GM18907 (cell line): ENCODE measurements at regions not wholly inside any gene's neighbourhood (a gene's known extent, or its start where the extent isn't known, plus 50 kb on each side); places are given as distances from the start of the nearest gene placed in this dataset.

Source experiments
- ATAC-seq: cut with Tn5 transposase; IDR thresholded peaks from one replicate; pipeline ENCODE4 v1.9.1; 2021; ENCODE audit warnings: mild to moderate bottlenecking, moderate library complexity; ENCODE audit not compliant: unreplicated experiment

- ATAC-seq = no peak
Observed at GRCh38 chr11:110947096-110947495, 234.9 kb upstream of the ARHGAP20 start.

DNA sequence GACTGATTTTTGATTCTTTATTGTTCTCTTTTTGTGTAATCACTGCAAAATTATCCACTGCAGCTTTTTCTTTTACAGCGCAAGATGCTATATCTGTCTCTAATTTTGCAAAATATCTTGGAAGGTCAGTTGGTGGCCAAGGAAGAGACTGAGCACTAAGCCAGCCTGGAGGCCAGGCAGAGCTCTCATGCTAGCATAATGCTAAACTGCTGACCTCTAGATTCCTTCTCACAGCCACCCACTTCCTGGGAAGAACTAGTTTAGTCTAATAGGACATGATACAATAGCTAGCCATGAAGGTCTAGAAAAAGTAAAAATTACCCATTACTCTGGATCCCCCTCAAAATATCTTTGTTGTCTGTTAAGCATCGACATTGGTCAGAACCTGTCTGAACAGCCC, 227.2 kb upstream of the ARHGAP20 start:
- ATAC-seq = no peak

GRCh38 chr11:110935018-110935640, 222.9 kb upstream of the ARHGAP20 start:
- no peak for ATAC-seq

GRCh38 chr11:110929129-110929528, 216.9 kb upstream of the ARHGAP20 start:
- no peak for ATAC-seq

DNA sequence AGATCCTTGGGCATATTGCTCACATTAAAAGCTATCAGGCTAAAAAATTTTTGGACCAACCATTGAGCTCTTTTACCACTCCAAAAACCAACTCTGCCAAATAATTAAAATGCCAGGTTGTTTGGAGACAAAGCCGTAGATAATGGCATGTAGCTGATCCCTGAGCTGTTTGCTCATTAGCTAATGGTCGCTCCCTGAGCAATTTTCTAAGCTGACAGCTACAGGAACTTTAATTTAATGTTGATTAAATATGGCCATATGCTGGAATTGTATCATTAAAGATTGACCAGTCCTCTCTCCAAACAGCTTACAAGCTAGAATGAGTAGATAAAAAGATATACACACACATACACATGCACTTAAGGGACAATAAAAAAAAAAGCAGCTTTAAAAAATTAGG, 216.2 kb upstream of the ARHGAP20 start:
- no peak for ATAC-seq

- ATAC-seq = no peak
Observed at GRCh38 chr11:110921742-110922521, 209.7 kb upstream of the ARHGAP20 start.

- peak; percentile 68 for ATAC-seq
Observed at GRCh38 chr11:110919241-110919922, 207.1 kb upstream of the ARHGAP20 start.

DNA sequence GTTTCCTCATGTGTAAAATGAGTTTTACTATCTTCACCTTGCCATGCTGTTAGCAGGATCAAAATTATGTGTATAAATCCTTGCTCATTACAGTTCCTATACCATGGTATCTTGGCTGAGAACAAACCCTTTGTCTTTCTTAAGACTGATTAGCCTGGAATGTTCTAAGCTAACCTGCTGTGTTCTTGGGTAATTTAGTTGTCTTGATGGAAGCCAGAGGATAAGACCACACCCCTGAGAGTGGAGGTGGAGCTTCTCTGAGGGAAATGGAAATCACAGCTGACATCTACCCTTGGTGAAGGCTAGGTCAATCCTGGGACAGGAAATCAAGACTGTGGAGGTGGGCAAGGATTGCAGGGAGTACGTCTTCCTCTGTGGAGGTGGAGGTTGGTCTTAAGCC, 206.1 kb upstream of the ARHGAP20 start:
- ATAC-seq = no peak

GRCh38 chr11:110912437-110912836, 200.2 kb upstream of the ARHGAP20 start:
- ATAC-seq = no peak

GRCh38 chr11:110910384-110910783, 198.1 kb upstream of the ARHGAP20 start:
- no peak for ATAC-seq

DNA sequence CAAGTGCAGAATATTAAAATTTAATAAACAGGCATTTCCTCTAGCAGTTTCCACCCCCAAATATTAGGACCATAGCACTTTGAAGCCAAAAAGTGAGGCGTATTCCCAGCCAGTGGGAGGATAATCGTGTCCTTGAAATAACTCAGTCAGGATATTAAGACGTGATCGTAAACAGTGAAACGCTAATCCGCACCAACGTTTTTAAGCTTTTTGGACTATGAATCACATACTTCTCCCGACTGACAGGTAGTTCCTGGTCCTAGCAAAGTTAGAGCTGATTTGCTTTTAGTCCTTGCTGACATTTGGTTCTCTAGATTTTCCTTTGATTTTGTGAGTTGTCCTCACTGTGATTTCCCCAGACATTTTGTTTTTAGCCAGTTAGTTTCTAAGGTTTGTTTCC, 197.1 kb upstream of the ARHGAP20 start:
- ATAC-seq = no peak

DNA sequence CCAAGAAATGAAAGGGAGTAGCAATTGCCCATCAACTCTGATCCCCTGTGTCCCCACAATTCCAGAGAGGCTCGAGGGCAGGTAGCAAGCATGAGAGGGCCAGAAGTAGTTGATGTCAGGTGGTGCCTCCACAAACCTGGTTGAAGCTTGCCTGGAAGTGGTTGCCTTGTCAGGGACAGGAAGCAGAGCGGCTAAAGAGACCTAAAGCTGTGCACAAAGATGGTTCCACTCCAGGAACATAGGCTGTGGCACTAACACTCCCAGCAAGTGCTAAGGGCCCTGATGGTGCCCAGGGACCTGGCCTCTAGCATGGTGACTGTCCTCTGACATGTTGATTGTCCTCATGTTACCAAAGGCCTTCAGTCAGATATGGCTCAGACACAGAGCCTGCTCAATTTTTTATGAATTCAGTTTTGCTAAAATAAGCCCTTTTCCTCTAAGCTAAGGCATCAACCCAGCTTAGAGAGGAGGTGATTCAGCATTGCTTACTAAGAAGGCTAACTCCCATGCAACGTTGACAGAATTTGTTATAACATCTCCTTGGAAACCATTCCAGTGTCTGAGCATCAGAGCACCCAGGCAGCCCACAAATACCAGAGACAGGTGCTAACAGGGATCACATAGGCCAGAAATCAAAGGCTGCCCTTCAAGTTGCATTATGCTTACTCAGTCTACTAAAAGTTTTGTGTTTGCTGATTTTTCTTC, 196.3 kb upstream of the ARHGAP20 start:
- no peak for ATAC-seq

- peak; percentile 58 for ATAC-seq
Observed at GRCh38 chr11:110907629-110908028, 195.4 kb upstream of the ARHGAP20 start.

DNA sequence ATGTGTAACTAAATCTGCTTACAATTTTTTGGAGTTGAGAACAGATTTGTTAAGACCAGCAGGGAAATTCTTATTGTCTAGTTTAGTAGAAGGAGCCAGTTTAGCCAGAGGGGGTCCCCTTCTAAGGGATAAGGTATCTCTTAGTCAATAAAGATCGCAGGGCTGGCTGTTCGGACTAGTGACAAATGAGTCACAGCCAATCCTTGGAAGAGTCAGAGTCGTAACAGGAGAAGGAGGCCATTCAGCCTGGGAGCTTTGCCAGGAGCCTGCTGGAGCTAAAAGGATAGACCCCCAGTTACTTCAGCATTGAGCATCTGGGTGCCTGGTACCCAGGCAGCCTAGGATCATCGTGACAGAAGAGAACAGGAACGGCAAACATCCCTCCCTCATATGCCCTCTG, 191.6 kb upstream of the ARHGAP20 start:
- no peak for ATAC-seq

DNA sequence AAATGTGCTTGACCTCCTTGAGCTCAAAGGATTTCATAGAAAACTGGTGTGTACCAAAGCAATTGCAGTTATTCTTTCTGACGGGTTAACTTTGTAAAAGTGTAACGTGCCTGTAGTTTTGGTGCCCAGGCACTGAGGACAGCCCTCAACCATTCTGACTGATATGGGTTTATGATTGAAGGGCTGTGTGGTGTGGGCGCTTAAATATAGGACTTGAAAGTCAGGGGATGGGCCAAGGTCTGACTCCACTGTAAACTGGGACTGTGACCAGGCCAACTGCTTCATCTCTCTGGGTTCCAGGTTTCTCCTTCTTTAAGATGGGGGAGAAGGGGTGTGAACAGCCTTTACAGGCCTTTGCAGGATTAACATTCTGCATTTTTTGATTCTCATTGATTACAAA, 191.1 kb upstream of the ARHGAP20 start:
- ATAC-seq = peak; percentile 73

- no peak for ATAC-seq
Observed at GRCh38 chr11:110901441-110901840, 189.2 kb upstream of the ARHGAP20 start.

GRCh38 chr11:110900426-110900825, 188.2 kb upstream of the ARHGAP20 start:
- no peak for ATAC-seq

GRCh38 chr11:110897035-110897434, 184.8 kb upstream of the ARHGAP20 start:
- no peak for ATAC-seq

DNA sequence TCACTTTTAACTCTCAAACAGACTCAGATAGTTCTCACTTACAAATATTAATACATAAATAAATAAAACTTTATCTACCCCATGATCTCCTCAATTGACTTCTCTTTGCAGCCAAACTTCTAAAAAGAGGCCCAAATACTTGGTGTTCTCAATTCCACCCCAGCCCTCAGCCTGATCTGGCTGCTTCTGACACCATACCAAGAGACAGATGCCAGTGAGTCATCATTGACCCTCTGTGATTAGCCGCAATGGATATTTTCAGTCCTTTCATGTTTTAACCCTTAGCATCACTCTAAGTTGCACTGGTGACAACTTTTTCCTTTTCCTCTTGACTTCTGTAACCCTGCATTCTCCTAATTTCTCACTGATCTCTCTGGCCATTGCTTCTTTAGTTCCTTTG, 184.1 kb upstream of the ARHGAP20 start:
- no peak for ATAC-seq

DNA sequence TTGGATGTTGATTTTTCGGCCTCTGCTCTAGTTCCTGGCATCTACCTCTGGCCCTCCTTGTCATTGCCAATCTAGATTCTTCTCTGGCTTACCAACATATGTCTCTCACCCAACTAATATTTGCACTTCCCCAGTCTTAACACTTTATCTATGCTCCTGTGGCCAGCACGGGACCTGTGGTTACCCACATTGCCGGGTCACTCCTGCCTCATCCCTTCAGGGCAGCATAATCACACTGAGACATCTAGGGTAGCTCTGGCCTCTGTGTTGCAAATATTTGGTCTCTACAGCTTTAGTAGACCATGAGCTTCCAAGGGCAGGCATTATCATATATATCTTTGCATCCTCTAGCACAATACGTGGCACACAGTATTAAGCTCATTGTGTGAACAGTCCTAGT, 182.0 kb upstream of the ARHGAP20 start:
- ATAC-seq = no peak

DNA sequence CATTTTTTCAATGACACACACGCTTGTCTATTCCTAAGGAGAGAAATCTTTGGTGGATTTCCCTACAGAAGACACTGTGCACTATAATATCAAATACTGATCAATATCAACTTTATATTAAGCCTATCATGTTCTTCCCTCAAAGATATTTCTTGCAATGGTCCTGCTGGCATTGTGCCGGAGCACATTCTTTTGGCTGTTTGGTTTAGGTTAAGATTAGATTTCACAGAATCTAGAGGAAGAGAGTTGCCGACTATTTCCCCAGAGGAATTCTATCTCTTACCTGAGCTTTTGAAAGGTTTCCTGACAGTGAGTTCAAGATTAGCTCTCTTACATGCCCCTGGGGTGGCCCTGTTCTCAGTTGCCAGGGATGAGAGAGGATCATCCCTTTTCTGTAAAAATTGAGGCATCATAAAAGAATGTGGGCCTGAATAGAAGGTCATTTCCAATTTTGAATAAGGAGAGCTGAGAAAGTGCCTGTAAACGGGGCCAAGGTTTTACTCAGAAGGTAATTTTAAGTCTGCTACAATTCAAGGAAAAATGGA, 180.6 kb upstream of the ARHGAP20 start:
- ATAC-seq = no peak
